Panc1 (cell line): ENCODE measurements at regions not wholly inside any gene's neighbourhood (a gene's known extent, or its start where the extent isn't known, plus 50 kb on each side); places are given as distances from the start of the nearest gene placed in this dataset.

Source experiments
- POLR2AphosphoS5 ChIP-seq: IDR thresholded peaks from 2 replicates; pipeline ENCODE4 v1.6.1; 2012; ENCODE audit warnings: mild to moderate bottlenecking, low read depth, low read length, moderate library complexity
- TF ChIP-seq, protein P1 (sequence below): fragments of 450-650 bp; IDR thresholded peaks from 2 replicates; pipeline ENCODE4 v1.5.1; 2017; ENCODE audit warnings: mild to moderate bottlenecking

DNA sequence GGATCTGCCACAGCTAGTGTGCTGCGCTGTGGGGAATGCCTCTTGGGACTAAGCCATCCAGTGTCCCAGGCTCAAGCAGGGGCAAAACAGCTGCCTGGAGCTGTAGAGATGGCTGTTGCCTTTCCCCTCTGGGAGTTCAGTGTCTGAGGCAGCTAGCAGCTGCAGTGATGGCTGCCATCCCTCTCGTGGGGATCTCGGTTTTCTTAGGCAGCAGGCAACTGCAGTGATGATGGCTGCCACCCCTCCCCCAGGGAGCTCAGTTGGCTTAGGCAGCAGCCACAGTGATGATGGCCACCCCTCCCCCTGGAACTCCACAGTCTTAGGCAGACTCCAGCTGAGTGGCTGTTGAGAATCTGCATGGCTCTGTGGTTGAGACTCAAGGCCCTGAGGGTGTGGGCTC, 1389.2 kb upstream of the NUDT12 start:
- TF ChIP-seq, protein P1, sequence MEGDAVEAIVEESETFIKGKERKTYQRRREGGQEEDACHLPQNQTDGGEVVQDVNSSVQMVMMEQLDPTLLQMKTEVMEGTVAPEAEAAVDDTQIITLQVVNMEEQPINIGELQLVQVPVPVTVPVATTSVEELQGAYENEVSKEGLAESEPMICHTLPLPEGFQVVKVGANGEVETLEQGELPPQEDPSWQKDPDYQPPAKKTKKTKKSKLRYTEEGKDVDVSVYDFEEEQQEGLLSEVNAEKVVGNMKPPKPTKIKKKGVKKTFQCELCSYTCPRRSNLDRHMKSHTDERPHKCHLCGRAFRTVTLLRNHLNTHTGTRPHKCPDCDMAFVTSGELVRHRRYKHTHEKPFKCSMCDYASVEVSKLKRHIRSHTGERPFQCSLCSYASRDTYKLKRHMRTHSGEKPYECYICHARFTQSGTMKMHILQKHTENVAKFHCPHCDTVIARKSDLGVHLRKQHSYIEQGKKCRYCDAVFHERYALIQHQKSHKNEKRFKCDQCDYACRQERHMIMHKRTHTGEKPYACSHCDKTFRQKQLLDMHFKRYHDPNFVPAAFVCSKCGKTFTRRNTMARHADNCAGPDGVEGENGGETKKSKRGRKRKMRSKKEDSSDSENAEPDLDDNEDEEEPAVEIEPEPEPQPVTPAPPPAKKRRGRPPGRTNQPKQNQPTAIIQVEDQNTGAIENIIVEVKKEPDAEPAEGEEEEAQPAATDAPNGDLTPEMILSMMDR, result no peak
- TF ChIP-seq POLR2AphosphoS5, result no peak
